ENCODE measurements at regions not wholly inside any gene's neighbourhood (a gene's known extent, or its start where the extent isn't known, plus 50 kb on each side); places are given as distances from the start of the nearest gene placed in this dataset.

DNA sequence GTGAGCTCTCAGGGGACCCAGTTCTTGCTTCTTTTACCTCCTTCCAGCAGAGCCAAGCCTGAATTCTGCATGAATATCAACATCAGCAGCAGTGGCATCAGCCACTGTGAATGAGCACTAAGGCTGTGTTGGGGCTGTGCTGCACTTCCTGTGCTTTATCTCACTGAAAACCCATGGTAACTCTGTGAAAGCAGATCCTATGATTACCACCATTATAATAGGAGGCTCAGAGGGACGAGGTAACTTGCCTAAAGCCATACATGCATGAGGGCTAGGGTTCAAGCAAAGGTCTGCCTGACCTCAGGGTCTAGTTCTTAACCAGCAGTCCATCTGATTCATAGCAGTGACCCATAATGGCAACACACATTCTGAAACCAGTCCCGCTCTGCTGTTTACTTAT lies 60.5 kb upstream of the RAPGEF1 start (continued):
- TF ChIP-seq, protein P1, sequence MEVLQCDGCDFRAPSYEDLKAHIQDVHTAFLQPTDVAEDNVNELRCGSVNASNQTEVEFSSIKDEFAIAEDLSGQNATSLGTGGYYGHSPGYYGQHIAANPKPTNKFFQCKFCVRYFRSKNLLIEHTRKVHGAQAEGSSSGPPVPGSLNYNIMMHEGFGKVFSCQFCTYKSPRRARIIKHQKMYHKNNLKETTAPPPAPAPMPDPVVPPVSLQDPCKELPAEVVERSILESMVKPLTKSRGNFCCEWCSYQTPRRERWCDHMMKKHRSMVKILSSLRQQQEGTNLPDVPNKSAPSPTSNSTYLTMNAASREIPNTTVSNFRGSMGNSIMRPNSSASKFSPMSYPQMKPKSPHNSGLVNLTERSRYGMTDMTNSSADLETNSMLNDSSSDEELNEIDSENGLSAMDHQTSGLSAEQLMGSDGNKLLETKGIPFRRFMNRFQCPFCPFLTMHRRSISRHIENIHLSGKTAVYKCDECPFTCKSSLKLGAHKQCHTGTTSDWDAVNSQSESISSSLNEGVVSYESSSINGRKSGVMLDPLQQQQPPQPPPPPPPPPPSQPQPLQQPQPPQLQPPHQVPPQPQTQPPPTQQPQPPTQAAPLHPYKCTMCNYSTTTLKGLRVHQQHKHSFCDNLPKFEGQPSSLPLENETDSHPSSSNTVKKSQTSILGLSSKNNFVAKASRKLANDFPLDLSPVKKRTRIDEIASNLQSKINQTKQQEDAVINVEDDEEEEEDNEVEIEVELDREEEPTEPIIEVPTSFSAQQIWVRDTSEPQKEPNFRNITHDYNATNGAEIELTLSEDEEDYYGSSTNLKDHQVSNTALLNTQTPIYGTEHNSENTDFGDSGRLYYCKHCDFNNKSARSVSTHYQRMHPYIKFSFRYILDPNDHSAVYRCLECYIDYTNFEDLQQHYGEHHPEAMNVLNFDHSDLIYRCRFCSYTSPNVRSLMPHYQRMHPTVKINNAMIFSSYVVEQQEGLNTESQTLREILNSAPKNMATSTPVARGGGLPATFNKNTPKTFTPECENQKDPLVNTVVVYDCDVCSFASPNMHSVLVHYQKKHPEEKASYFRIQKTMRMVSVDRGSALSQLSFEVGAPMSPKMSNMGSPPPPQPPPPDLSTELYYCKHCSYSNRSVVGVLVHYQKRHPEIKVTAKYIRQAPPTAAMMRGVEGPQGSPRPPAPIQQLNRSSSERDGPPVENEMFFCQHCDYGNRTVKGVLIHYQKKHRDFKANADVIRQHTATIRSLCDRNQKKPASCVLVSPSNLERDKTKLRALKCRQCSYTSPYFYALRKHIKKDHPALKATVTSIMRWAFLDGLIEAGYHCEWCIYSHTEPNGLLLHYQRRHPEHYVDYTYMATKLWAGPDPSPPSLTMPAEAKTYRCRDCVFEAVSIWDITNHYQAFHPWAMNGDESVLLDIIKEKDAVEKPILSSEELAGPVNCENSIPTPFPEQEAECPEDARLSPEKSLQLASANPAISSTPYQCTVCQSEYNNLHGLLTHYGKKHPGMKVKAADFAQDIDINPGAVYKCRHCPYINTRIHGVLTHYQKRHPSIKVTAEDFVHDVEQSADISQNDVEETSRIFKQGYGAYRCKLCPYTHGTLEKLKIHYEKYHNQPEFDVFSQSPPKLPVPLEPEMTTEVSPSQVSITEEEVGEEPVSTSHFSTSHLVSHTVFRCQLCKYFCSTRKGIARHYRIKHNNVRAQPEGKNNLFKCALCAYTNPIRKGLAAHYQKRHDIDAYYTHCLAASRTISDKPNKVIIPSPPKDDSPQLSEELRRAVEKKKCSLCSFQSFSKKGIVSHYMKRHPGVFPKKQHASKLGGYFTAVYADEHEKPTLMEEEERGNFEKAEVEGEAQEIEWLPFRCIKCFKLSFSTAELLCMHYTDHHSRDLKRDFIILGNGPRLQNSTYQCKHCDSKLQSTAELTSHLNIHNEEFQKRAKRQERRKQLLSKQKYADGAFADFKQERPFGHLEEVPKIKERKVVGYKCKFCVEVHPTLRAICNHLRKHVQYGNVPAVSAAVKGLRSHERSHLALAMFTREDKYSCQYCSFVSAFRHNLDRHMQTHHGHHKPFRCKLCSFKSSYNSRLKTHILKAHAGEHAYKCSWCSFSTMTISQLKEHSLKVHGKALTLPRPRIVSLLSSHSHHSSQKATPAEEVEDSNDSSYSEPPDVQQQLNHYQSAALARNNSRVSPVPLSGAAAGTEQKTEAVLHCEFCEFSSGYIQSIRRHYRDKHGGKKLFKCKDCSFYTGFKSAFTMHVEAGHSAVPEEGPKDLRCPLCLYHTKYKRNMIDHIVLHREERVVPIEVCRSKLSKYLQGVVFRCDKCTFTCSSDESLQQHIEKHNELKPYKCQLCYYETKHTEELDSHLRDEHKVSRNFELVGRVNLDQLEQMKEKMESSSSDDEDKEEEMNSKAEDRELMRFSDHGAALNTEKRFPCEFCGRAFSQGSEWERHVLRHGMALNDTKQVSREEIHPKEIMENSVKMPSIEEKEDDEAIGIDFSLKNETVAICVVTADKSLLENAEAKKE (CRISPR knock-in tag; IDR thresholded peaks at IDR 0.05) = no peak
- TF ChIP-seq EZH2 (IDR thresholded peaks at IDR 0.05; ENCODE audit: low read depth, unreplicated experiment) = no peak
- no peak for TF ChIP-seq ZNF331 (CRISPR knock-in tag; IDR thresholded peaks at IDR 0.05; ENCODE audit: low read depth)
- no peak for TF ChIP-seq STAT1 (IDR thresholded peaks at IDR 0.05; ENCODE audit: unreplicated experiment)
- TF ChIP-seq, protein P2, sequence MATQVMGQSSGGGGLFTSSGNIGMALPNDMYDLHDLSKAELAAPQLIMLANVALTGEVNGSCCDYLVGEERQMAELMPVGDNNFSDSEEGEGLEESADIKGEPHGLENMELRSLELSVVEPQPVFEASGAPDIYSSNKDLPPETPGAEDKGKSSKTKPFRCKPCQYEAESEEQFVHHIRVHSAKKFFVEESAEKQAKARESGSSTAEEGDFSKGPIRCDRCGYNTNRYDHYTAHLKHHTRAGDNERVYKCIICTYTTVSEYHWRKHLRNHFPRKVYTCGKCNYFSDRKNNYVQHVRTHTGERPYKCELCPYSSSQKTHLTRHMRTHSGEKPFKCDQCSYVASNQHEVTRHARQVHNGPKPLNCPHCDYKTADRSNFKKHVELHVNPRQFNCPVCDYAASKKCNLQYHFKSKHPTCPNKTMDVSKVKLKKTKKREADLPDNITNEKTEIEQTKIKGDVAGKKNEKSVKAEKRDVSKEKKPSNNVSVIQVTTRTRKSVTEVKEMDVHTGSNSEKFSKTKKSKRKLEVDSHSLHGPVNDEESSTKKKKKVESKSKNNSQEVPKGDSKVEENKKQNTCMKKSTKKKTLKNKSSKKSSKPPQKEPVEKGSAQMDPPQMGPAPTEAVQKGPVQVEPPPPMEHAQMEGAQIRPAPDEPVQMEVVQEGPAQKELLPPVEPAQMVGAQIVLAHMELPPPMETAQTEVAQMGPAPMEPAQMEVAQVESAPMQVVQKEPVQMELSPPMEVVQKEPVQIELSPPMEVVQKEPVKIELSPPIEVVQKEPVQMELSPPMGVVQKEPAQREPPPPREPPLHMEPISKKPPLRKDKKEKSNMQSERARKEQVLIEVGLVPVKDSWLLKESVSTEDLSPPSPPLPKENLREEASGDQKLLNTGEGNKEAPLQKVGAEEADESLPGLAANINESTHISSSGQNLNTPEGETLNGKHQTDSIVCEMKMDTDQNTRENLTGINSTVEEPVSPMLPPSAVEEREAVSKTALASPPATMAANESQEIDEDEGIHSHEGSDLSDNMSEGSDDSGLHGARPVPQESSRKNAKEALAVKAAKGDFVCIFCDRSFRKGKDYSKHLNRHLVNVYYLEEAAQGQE (IDR thresholded peaks at IDR 0.05; ENCODE audit: unreplicated experiment) = no peak
